NCI-H460 (cell line): ENCODE measurements at regions not wholly inside any gene's neighbourhood (a gene's known extent, or its start where the extent isn't known, plus 50 kb on each side); places are given as distances from the start of the nearest gene placed in this dataset.
"Not testable (repeated sequence)": the region's sequence is repeated elsewhere in the genome, so short reads cannot be mapped to it uniquely, and the experiment has no call there.

Source experiments
- DNase-seq: peaks from one replicate; pipeline ENCODE4 v3.0.0-alpha.2; 2016; ENCODE audit warnings: low read depth; ENCODE audit errors: extremely low read depth

GRCh38 chr2:123791684-123792083, 233.4 kb upstream of the CNTNAP5 start:
- no peak for DNase-seq

DNA sequence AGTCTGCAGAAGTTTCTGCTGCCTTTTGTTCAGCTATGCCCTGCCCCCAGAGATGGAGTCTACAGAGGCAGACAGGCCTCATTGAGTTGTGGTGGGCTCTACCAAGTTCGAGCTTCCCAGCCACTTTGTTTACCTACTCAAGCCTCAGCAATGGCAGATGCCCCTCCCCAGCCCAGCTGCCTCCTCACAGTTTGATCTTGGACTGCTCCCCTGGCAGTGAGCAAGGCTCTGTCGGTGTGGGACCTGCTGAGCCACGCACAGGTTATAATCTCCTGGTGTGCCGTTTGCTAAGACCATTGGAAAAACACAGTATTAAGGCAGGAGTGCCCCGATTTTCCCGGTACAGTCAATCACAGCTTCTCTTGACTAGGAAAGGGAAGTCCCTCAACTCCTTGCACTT, 221.0 kb upstream of the CNTNAP5 start:
- DNase-seq: not testable (repeated sequence)

GRCh38 chr2:123805746-123806145, 219.3 kb upstream of the CNTNAP5 start:
- DNase-seq: not testable (repeated sequence)

DNA sequence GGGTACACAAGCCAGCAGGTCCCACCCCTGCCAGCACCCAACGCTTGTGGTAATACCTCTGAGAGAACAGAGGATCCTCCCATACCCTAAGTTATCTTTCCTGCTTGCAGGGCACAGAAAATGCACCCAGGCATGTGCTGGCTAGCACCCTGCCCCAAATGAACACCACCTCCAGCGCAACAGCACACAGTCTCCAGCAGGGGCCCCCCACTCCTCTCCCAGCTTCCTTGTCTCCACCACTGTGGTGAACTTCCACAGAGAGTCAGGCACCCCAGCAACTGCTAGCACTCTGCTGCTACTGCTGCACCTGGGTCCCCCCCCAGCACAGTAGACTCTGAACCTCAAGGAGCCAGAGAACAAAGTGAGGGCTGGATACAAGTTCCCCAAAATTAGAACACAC, 216.8 kb upstream of the CNTNAP5 start:
- no peak for DNase-seq

GRCh38 chr2:123811846-123812245, 213.2 kb upstream of the CNTNAP5 start:
- DNase-seq: no peak

- no peak for DNase-seq
These were observed 208.9 kb upstream of the CNTNAP5 start for GRCh38 chr2:123816203-123816602.

- DNase-seq: no peak
These were observed 208.2 kb upstream of the CNTNAP5 start for GRCh38 chr2:123816928-123817327.

GRCh38 chr2:123826729-123827271, 198.3 kb upstream of the CNTNAP5 start:
- DNase-seq: no peak

DNA sequence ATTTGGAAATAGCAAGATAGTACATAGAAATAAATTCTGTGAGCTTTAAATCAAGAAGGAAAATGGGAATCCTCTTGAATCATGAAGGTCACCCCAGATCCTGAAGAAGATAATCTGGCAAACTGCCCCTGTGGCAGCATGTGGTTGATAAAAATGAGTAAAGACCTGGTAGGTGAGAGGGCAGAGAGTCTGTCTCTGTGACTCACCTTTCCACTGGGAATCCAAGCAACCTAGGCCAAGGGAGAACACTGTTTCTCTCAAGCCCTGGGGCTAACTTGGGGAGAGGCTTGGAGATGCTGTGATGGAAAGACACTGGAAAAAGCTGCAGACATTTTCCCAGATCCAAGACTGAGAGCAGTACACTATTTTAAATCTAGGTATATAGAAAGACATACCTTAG, 185.8 kb upstream of the CNTNAP5 start:
- no peak for DNase-seq

DNA sequence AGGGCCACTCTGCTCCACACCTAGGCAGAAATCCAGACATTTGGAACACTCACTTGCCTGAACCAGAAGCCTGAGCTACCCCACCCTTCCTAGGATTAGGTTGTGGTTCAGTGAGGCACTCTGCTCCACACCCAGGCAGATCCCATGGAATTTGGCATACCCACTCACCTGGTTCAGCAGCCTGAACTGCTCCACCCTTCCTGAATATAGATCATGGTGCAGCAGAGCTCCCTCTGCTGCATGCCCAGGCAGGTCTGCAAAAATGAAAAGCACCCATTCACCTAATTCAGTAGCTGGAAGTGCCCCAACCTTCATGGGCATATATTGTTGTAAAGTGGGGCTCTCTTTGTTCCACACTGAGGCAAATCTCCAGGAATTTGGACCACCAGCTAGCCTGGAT, 185.1 kb upstream of the CNTNAP5 start:
- DNase-seq: no peak

DNA sequence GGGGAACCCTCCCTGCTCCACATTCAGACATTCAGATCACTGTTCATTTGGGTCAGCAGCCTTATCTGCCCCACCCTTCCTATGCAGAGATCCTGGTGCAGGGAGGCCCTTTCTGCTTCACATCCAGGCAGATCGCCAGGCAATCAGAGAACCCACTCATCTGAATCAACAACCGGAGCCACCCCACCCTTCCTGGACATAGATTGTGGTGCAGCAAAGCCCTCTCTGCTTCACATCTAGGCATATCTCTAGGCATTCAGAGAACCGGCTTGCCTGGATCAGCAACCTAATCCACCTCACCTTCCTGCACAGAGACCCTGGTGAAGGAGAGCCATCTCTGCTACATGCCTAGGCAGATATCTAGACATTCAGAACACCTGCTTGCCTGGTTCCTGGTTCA, 184.5 kb upstream of the CNTNAP5 start:
- DNase-seq: no peak

DNA sequence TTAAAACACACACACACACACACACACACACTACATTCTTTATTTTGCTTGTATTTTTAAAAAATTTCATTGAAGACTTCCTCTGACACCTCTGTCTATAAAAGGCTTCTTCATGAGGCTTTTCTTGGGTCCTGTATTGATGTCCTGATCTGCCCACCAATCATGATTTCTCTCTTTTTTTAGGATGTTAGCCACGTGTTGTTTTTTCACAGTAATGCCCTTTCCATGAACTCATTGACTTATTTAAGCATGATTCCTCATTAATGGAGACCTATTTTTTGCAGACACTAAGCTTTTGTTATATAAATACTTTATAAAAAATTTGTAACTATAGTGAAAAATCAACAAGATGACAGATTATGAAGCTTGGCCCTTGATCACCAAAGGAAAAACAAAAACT, 173.8 kb upstream of the CNTNAP5 start:
- DNase-seq: no peak

- no peak for DNase-seq
These were observed 171.9 kb upstream of the CNTNAP5 start for GRCh38 chr2:123853161-123853560.

DNA sequence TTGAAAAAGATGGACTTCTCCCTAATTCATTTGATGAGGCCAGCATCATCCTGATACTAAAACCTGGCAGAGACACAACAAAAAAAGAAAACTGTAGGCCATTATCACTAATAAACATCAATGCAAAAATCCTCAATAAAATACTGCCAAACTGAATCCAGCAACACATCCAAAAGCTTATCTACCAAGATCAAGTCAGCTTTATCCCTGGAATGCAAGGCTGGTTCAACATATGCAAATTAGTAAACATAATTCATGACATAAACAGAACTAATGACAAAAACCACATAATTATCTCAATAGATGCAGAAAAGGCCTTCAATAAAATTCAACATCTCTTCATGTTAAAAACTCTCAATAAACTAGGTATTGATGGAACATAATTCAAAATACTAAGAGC, 166.1 kb upstream of the CNTNAP5 start:
- DNase-seq: not testable (repeated sequence)

GRCh38 chr2:123864416-123864815, 160.7 kb upstream of the CNTNAP5 start:
- no peak for DNase-seq

GRCh38 chr2:123870206-123870880, 154.7 kb upstream of the CNTNAP5 start:
- DNase-seq: no peak

- no peak for DNase-seq
These were observed 154.2 kb upstream of the CNTNAP5 start for GRCh38 chr2:123870881-123871276.

DNA sequence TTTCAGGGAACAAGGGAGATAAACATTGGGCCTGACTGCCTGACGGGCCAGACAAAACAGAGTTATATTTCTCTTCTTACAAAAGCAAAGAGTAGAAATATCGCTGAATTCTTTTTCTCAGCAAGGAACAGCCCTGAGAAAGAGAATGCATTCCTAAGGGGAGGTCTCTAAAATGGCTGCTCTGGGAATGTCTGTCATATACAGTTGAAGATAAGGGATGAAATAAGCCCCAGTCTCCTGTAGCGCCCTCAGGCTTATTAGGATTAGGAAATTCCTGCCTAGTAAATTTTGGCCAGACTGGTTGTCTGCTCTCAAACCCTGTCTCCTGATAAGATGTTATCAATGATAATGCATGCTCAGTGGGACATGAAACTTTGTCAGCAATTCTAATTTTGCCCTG, 134.9 kb upstream of the CNTNAP5 start:
- DNase-seq: no peak

- DNase-seq: no peak
These were observed 130.9 kb upstream of the CNTNAP5 start for GRCh38 chr2:123894167-123894566.

- no peak for DNase-seq
These were observed 129.4 kb upstream of the CNTNAP5 start for GRCh38 chr2:123895651-123896050.

GRCh38 chr2:123901256-123901655, 123.8 kb upstream of the CNTNAP5 start:
- DNase-seq: no peak

- DNase-seq: no peak
These were observed 118.7 kb upstream of the CNTNAP5 start for GRCh38 chr2:123906361-123906760.

GRCh38 chr2:123908522-123908921, 116.6 kb upstream of the CNTNAP5 start:
- DNase-seq: no peak
